Neural progenitor cell (in vitro differentiated cells): ENCODE measurements at regions not wholly inside any gene's neighbourhood (a gene's known extent, or its start where the extent isn't known, plus 50 kb on each side); places are given as distances from the start of the nearest gene placed in this dataset.

Source experiments
- CTCF ChIP-seq: fragments of 200-600 bp; sonication (generic); IDR thresholded peaks from 2 replicates; pipeline ENCODE4 v1.5.1; 2017; ENCODE audit warnings: antibody characterized with exemption, mild to moderate bottlenecking
- EZH2 ChIP-seq: fragments of 200-600 bp; sonication (generic); IDR thresholded peaks from 2 replicates; pipeline ENCODE4 v1.6.1; 2017; ENCODE audit warnings: antibody characterized with exemption, mild to moderate bottlenecking, moderate library complexity

GRCh38 chr20:39698752-39699151, 736.6 kb downstream of the DHX35 start:
- TF ChIP-seq CTCF: no peak
- no peak for TF ChIP-seq EZH2
